Mucosa of rectum (tissue), 2 donors: ENCODE measurements at regions not wholly inside any gene's neighbourhood (a gene's known extent, or its start where the extent isn't known, plus 50 kb on each side); places are given as distances from the start of the nearest gene placed in this dataset.

Experiments
- H3K27ac ChIP-seq, 2 donors: one replicate each; pipeline ENCODE4 v1.7.0; 2013; ENCODE audit warnings: inconsistent platforms in 2 of 2, low read depth in 2 of 2, low read length in 2 of 2
- H3K27me3 ChIP-seq, 2 donors: one replicate each; pipeline ENCODE4 v1.7.0; 2013; ENCODE audit warnings: low read length in 2 of 2; ENCODE audit not compliant: control insufficient read depth in 2 of 2, insufficient read depth in 2 of 2
- H3K36me3 ChIP-seq, 2 donors: one replicate each; pipeline ENCODE4 v1.7.0; 2013; ENCODE audit warnings: low read length in 2 of 2; ENCODE audit not compliant: control insufficient read depth in 2 of 2, insufficient read depth in 2 of 2
- H3K4me1 ChIP-seq, 2 donors: one replicate each; pipeline ENCODE4 v1.7.0; 2013; ENCODE audit warnings: low read length in 2 of 2, mild to moderate bottlenecking in 1 of 2; ENCODE audit not compliant: control insufficient read depth in 2 of 2, insufficient read depth in 2 of 2
- H3K4me3 ChIP-seq, 2 donors: one replicate each; pipeline ENCODE4 v1.7.0; 2013; ENCODE audit warnings: low read length in 2 of 2
- H3K9ac ChIP-seq, 2 donors: one replicate each; pipeline ENCODE4 v1.7.0; 2013; ENCODE audit warnings: low read length in 2 of 2, low read depth in 1 of 2, mild to moderate bottlenecking in 1 of 2
- H3K9me3 ChIP-seq, 2 donors: one replicate each; pipeline ENCODE4 v1.7.0; 2013; ENCODE audit warnings: low read length in 2 of 2; ENCODE audit not compliant: control insufficient read depth in 2 of 2
- donor health status: healthy.
- donor health status: Normal muscosa, but diverticular disease.

- Histone ChIP-seq H3K9ac (no peak overlapping the region), H3K27ac (peak overlapping the region; percentile 38 to 85), H3K9me3 (no peaks in the 10 kb centered on the region)
Observed at GRCh38 chr6:43843669-43844171, 73.7 kb downstream of the VEGFA start.

GRCh38 chr6:43843097-43843645 lies 73.2 kb downstream of the VEGFA start:
- peaks cover 0 to 4% of the 10 kb centered on the region in 2 donors for H3K27me3 ChIP-seq
- H3K9ac ChIP-seq = peak overlapping the region in 1 of 2 donors; percentile 15
- H3K36me3 ChIP-seq = no peaks in the 10 kb centered on the region
- H3K27ac ChIP-seq = peak overlapping the region; percentile 38 to 85
- peak overlapping the region in 1 of 2 donors; percentile 5 for H3K4me3 ChIP-seq
- peaks cover 12 to 14% of the 10 kb centered on the region in 2 donors for H3K4me1 ChIP-seq
- H3K9me3 ChIP-seq = no peaks in the 10 kb centered on the region

More at GRCh38 chr6:43843669-43844171, 73.7 kb downstream of the VEGFA start:
- peaks cover 12 to 14% of the 10 kb centered on the region in 2 donors for H3K4me1 ChIP-seq
- H3K27me3 ChIP-seq = peaks cover 0 to 5% of the 10 kb centered on the region in 2 donors
- no peaks in the 10 kb centered on the region for H3K36me3 ChIP-seq
- no peak overlapping the region for H3K4me3 ChIP-seq

GRCh38 chr6:43842231-43842794 lies 72.3 kb downstream of the VEGFA start:
- Histone ChIP-seq H3K9me3 (no peaks in the 10 kb centered on the region), H3K27me3 (no peaks in the 10 kb centered on the region), H3K9ac (peak overlapping the region in 1 of 2 donors; percentile 41), H3K27ac (peak overlapping the region in 1 of 2 donors; percentile 78), H3K4me3 (no peak overlapping the region), H3K4me1 (peaks cover 12 to 14% of the 10 kb centered on the region in 2 donors), H3K36me3 (no peaks in the 10 kb centered on the region)

GRCh38 chr6:43840490-43841218 lies 70.6 kb downstream of the VEGFA start:
- H3K9me3 ChIP-seq = no peaks in the 10 kb centered on the region
- H3K36me3 ChIP-seq = no peaks in the 10 kb centered on the region
- no peaks in the 10 kb centered on the region for H3K27me3 ChIP-seq
- no peak overlapping the region for H3K4me3 ChIP-seq
- peaks cover 12 to 14% of the 10 kb centered on the region in 2 donors for H3K4me1 ChIP-seq
- H3K9ac ChIP-seq = no peak overlapping the region
- H3K27ac ChIP-seq = no peak overlapping the region

- H3K27me3 ChIP-seq = no peaks in the 10 kb centered on the region
- peak overlapping the region in 1 of 2 donors; percentile 6 for H3K9ac ChIP-seq
- no peaks in the 10 kb centered on the region for H3K9me3 ChIP-seq
- no peaks in the 10 kb centered on the region for H3K36me3 ChIP-seq
- H3K4me1 ChIP-seq = peaks cover 12 to 16% of the 10 kb centered on the region in 2 donors
- peak overlapping the region in 1 of 2 donors; percentile 38 for H3K27ac ChIP-seq
- no peak overlapping the region for H3K4me3 ChIP-seq
Observed at GRCh38 chr6:43838276-43839036, 68.4 kb downstream of the VEGFA start.

GRCh38 chr6:43837507-43837906 lies 67.5 kb downstream of the VEGFA start:
- Histone ChIP-seq H3K36me3 (no peaks in the 10 kb centered on the region), H3K27ac (no peak overlapping the region), H3K9me3 (no peaks in the 10 kb centered on the region), H3K27me3 (no peaks in the 10 kb centered on the region), H3K4me1 (peaks cover 8% of the 10 kb centered on the region in 2 donors), H3K4me3 (no peak overlapping the region), H3K9ac (no peak overlapping the region)

- Histone ChIP-seq H3K4me1 (peaks cover 5 to 6% of the 10 kb centered on the region in 2 donors), H3K9me3 (no peaks in the 10 kb centered on the region), H3K36me3 (no peaks in the 10 kb centered on the region), H3K9ac (no peak overlapping the region), H3K27me3 (no peaks in the 10 kb centered on the region), H3K27ac (no peak overlapping the region), H3K4me3 (no peak overlapping the region)
Observed at GRCh38 chr6:43836507-43837240, 66.7 kb downstream of the VEGFA start.
